ENCODE measurements at regions not wholly inside any gene's neighbourhood (a gene's known extent, or its start where the extent isn't known, plus 50 kb on each side); places are given as distances from the start of the nearest gene placed in this dataset.
"Not testable (repeated sequence)": the region's sequence is repeated elsewhere in the genome, so short reads cannot be mapped to it uniquely, and the experiment has no call there.

GRCh38 chr22:44650806-44651205 is 51.2 kb upstream of the PRR5 start:
- no peak for DNase-seq (ENCODE audit: low read depth)

GRCh38 chr22:44648821-44649565 is 53.0 kb upstream of the PRR5 start:
- DNase-seq (ENCODE audit: low read depth) = peak; percentile 66

GRCh38 chr22:44648085-44648820 is 53.8 kb upstream of the PRR5 start:
- DNase-seq (ENCODE audit: low read depth) = no peak

- no peak for DNase-seq (ENCODE audit: low read depth)
Measured at GRCh38 chr22:44647141-44647540, 54.9 kb upstream of the PRR5 start.

- no peak for DNase-seq (ENCODE audit: low read depth)
Measured at GRCh38 chr22:44646668-44647067, 55.3 kb upstream of the PRR5 start.

- DNase-seq (ENCODE audit: low read depth) = no peak
Measured at GRCh38 chr22:44646141-44646540, 55.9 kb upstream of the PRR5 start.

DNA sequence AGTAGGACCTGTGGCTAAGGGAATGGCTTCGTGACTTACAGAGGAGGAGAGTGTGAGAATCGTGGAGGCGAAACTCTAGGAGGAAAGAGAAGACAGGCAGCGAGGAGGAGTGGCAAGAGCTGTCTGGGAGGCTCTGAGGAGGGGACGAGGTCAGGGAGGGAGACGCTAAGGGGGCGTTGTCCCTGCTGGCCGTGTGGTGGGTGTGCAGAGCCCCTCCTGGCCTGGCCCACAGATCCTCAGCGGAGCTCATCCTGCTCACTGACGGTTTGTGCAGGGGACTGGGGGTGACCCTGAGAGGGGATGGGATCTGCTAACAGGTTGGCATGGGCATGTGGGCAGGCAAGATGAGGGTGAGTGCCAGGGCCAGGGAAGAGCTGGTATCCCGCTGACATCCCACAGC is 56.5 kb upstream of the PRR5 start:
- DNase-seq (ENCODE audit: low read depth) = no peak

- no peak for DNase-seq (ENCODE audit: low read depth)
Measured at GRCh38 chr22:44645083-44645482, 56.9 kb upstream of the PRR5 start.

- DNase-seq (ENCODE audit: low read depth) = not testable (repeated sequence)
Measured at GRCh38 chr22:44643526-44644101, 58.4 kb upstream of the PRR5 start.

DNA sequence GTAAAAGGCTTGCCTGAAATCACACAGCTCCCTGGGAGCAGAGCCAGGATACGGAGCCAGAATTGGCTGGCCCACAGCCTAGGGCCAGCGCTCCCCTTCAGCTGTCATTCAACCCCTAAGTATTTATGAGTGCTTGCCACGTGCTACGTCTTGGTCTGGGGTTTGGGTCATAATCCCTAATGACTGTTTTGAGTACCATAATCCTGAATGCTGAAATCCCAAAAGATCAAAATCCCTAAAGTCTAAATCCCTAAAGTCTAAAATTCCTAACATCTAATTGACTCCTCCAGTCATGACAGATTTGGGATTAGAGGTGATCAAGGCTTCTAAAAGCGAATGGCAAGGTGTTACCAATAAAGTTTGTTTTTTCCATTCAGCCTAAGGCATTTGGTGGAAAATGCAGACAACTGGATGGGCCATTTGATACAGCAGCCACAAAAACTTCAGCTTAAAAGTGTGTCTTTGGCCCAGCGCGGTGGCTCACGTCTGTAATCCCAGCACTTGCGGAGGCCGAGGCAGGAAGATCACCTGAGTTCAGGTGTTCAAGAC is 59.8 kb upstream of the PRR5 start:
- DNase-seq (ENCODE audit: low read depth) = no peak

- no peak for DNase-seq (ENCODE audit: low read depth)
Measured at GRCh38 chr22:44640618-44641155, 61.3 kb upstream of the PRR5 start.

DNA sequence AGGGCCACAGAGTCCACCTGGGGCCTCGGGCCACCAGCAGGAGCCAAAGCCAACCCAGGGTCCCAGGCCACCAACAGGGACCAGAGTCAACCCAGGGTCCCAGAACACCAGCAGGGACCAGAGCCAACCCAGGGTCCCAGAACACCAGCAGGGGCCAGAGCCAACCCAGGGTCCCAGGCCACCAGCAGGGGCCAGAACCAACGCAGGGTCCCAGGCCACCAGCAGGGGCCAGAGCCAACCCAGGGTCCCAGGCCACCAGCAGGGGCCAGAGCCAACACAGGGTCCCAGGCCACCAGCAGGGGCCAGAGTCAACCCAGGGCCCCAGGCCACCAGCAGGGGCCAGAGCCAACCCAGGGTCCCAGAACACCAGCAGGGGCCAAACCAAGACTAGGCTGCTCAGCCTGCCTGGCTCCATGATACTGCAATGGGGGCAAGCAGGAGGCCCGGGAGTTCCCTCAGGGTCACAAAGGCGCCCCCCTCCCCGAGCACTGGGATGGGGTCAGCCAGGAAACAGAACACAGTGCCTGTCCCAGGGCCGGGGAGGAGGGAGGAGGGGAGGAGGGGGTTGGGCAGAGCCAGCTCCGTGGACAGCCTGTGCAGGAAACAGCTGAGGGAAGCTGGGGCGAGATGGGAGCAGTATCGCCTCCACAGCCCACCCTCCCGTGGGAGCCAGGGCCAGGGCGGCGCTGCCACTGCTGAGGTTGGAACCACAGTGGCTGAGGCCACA is 62.0 kb upstream of the PRR5 start:
- DNase-seq (ENCODE audit: low read depth) = no peak

DNA sequence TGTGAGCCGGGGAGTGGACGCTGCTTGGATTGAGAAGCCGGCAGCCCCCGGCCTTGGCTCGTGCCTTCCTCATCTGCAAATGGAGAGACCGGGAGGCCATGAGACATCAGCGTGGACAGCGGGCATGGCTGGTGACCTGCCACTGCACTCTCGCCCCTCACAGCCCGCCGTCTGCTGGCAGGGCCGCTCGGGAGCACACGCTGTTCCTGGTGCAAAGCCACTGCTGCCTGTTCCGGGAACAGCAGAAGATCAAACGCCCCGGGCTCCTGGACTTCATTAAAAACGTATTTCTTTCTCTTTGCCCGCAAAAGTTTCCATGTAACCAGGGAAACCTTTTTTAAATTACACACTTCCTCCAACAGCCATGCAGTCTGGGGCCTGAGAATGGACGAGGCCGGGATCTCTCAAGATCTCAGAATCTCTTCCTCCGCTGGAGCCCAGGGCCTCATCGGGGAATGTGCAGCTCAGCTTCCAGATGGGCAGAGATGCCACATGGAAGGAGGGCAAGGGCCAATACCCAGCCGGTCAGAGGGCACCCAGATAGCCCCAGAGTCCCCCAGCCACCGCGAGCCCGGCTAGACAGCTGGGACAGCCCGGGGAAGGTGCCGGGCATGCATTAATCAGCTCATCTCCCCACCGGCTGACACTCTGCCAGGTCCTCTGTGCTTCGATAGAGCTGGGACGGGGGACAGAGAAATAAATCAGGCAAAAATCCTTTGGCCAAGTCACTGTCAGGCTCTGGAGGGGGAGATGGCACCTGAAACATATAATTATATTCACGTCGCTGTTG is 62.8 kb upstream of the PRR5 start:
- DNase-seq (ENCODE audit: low read depth) = no peak

DNA sequence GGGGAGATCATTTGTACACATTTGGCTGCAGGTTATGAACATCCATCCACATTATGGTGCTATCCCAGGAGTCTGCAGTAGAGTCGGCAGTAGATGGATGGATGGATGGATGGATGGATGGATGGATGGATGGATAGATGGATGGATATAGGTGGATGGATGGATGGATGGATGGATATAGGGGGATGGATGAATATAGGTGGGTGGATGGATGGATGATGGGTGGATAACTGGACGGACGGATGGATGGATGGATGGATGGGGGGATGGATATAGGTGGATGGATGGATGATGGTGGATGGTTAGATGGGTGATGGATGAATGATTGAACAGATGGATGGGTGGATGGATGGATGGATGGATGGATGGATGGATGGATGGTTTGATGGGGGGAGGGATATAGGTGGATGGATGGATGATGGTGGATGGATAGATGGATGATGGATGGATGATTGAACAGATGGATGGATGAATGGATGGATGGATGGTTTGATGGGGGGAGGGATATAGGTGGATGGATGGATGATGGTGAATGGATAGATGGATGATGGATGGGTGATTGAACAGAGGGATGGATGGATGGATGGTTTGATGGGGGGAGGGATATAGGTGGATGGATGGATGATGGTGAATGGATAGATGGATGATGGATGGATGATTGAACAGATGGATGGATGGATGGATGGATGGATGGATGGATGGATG is 65.3 kb upstream of the PRR5 start:
- DNase-seq (ENCODE audit: low read depth) = not testable (repeated sequence)

DNA sequence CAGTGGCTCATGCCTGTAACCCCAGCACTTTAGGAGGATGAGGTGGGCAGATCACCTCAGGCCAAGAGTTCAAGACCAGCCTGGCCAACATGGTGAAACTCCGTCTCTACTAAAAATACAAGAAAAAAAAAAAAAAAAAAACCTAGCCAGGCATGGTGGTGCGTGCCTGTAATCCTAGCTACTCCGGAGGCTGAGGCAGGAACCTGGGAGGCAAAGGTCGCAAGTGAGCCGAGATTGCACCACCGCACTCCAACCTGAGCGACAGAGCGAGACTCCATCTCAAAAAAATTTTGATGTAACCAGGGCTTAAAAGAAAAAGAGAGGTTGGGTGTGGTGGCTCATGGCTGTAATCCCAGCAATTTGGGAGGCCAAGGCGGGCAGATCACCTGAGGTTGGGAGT is 66.4 kb upstream of the PRR5 start:
- DNase-seq (ENCODE audit: low read depth) = not testable (repeated sequence)

GRCh38 chr22:44634426-44635321 is 67.3 kb upstream of the PRR5 start:
- no peak for DNase-seq (ENCODE audit: low read depth)

GRCh38 chr22:44633647-44634046 is 68.4 kb upstream of the PRR5 start:
- no peak for DNase-seq (ENCODE audit: low read depth)

GRCh38 chr22:44632541-44633396 is 69.2 kb upstream of the PRR5 start:
- no peak for DNase-seq (ENCODE audit: low read depth)

- no peak for DNase-seq (ENCODE audit: low read depth)
Measured at GRCh38 chr22:44630826-44631225, 71.2 kb upstream of the PRR5 start.

All from ELR (cell line).